Spleen (tissue), 7 donors: ENCODE measurements at regions not wholly inside any gene's neighbourhood (a gene's known extent, or its start where the extent isn't known, plus 50 kb on each side); places are given as distances from the start of the nearest gene placed in this dataset.

Experiments used
- POLR2AphosphoS5 ChIP-seq, 3 donors: sonication (generic); formaldehyde crosslinking; IDR thresholded peaks; one replicate each; pipeline ENCODE4 v1.5.1; 2017; ENCODE audit warnings: antibody characterized with exemption in 3 of 3
- TF ChIP-seq, protein P1 (sequence below), 11 experiments: fragments of 200-600 bp in 7 of 11; fragments of 450-650 bp in 4 of 11; sonication (generic) in 4 of 11; IDR thresholded peaks in 8 of 11; conservative IDR thresholded peaks in 3 of 11; 1 replicate in 7 of 11; 2 replicates in 4 of 11; pipeline versions ENCODE4 v1.4.0 to v1.8.0; 2016 to 2021; ENCODE audit warnings: antibody characterized with exemption in 11 of 11, inconsistent platforms in 4 of 11, mild to moderate bottlenecking in 1 of 11
- donor health status: DM: no; HTN: no; CAD: no; lungs with moderate emphysema.
- donor health status: DM: no; HTN: no; CAD: no.
- donor health status: DM: no; HTN: no; CAD: no.

DNA sequence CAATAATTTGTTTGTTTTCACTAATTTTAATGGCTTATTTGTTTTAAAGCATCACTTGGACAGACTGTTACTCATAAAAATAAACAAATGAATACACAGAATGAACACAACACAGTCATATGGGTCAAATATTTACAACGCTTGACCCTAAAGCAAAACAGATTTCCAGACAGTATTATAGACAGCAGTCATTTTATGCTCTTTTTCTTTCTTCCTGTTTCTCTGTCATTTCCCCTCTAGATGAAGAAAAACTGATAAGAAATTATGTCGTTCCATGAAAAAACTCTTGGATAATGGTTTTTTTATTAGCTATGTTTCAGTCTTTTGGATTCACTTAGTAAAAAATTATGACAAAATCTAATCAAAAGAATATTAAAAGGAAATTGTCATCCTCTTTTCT, 297.3 kb upstream of the NEGR1 start:
- TF ChIP-seq, protein P1, sequence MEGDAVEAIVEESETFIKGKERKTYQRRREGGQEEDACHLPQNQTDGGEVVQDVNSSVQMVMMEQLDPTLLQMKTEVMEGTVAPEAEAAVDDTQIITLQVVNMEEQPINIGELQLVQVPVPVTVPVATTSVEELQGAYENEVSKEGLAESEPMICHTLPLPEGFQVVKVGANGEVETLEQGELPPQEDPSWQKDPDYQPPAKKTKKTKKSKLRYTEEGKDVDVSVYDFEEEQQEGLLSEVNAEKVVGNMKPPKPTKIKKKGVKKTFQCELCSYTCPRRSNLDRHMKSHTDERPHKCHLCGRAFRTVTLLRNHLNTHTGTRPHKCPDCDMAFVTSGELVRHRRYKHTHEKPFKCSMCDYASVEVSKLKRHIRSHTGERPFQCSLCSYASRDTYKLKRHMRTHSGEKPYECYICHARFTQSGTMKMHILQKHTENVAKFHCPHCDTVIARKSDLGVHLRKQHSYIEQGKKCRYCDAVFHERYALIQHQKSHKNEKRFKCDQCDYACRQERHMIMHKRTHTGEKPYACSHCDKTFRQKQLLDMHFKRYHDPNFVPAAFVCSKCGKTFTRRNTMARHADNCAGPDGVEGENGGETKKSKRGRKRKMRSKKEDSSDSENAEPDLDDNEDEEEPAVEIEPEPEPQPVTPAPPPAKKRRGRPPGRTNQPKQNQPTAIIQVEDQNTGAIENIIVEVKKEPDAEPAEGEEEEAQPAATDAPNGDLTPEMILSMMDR (IDR thresholded peaks at IDR 0.05 in 8 of 11, conservative IDR thresholded peaks at IDR 0.05 in 3 of 11) = no peak
- TF ChIP-seq POLR2AphosphoS5 (IDR thresholded peaks at IDR 0.05) = no peak
